HG02981 (cell line): ENCODE measurements at regions not wholly inside any gene's neighbourhood (a gene's known extent, or its start where the extent isn't known, plus 50 kb on each side); places are given as distances from the start of the nearest gene placed in this dataset.

Experiments used
- ATAC-seq: cut with Tn5 transposase; IDR thresholded peaks from one replicate; pipeline ENCODE4 v1.9.1; 2021; ENCODE audit warnings: mild to moderate bottlenecking, moderate library complexity; ENCODE audit not compliant: unreplicated experiment

DNA sequence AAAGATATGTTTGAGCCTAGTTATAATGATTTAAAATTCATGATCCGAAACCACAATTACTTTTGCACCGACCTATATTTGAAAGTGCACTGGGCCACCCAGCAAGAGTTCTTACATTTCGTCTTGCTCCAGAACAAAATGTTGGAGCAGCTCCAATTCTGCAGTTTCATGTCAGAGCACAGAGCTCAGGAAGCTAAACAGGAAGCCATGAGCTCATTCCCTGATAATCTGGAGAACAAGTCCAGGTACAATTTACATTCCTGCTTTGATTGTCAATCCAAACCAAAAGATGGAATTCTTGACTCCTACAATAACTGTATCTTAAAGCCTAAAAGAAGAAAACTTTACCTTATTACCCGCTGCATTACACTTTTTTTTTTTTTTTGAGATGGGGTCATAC, 131.8 kb downstream of the KCTD12 start:
- ATAC-seq = no peak

DNA sequence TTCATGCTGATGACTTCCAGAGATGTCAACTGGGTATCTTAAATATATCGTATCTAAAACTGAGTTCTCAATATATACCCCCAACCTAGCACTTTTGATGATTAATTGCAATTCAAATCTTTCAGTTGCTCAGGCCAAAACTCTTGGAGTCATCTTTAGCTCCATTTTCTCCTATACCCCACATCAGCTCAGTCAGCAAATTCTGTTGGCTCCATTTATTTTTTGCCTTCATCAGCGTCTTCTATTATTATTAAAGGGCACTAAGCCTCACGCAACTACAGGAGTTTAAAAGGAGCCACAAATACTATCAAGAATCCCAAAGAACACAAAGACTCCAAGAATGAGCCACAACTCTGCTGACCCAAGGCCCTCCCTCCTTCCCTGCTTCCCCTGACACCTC, 134.9 kb downstream of the KCTD12 start:
- ATAC-seq = no peak

DNA sequence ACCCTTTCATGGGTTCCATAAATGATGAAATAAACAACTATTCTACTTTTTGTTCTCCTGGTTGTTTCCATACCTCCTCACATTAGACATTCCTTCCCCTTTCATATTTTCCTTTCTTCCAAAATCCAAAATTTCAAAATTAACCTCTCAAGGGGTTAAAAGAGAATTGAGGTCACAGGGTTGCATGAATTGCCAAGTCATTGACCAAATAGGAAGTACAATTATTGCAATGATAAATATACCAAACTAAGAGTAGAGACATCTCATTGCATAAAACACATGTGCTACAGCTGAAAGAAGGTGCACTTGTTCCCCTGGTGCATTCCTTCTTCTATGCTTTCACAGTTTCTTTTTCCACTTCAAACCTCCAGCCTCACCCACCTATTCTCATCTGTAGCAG, 136.1 kb downstream of the KCTD12 start:
- ATAC-seq = no peak

DNA sequence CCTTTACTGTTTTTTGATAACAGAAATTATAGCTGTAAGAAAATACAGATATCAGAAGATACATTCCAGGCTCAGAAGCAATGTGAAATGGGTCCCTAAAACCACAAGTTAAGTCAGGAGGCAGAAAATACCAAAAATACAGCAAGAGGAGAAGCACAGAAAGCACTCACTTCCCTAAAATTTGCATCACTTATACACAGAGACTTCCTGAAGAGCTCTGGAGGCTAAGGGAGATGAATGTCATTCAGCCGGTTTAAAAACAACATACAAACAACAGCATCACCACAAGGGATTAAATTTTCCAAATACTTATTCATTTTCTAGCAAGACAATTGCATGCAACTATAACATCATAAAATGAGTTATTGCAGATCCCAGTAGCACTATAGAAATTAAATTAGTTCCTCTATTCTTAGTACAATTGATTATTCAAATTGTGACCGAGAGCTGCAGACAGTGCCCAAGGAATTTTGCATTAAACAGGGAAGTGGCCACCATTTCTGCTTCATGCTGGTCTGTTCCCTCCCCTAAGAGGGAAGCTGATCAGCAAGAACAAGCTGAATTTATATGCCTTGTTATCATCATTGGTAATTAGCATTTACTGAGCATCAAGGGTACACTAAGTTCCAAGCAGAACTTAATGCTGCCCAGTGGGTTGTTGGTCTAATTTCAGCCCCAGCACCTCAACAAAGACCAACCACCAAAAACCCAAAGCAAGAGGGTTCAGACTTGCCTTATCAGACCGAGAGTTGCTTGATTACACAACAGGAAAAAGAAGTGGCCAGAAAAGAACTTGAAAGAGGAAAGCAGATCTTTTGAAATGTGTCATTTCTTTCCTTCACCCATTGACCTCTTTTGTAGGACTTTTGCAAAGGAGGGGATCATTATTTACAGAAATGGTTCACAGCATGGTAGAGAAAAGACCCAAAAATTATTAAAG, 140.7 kb downstream of the KCTD12 start:
- peak; percentile 80 for ATAC-seq

DNA sequence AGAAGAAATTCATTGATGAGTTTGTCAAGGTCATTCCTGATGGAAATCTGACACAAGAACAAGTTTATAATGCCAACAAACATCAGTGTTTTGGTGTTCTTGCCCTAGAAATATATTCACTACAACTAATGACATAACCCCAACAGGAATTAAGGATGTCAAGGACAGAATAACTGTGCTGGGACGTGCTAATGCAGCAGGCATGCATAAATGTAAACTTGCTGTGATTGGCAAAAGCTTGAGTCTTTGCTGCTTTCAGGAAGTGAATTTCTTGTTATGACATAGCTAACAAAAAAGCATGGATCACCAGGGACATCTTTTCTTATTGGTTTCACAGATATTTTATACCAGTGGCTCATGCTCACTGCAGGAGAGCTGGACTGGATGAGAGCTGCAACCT, 144.6 kb downstream of the KCTD12 start:
- ATAC-seq = no peak

DNA sequence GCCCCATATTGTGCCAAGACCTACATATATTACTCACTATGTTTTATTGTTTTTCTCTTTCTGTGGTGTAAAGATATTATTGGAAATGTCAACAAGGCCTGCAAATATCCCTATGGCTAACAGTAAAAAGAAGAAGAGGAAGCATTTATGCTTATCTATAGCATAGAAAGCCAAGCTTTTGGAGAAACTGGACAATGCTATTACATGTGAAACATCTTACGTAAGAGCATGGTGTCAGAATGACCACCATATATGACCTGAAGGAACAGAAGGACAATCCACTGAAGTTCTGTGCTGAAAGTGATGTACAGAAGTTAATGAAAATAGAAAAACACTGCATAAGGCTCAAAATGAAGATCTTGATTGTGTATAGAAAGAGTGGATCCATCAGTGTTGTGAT, 145.2 kb downstream of the KCTD12 start:
- no peak for ATAC-seq

DNA sequence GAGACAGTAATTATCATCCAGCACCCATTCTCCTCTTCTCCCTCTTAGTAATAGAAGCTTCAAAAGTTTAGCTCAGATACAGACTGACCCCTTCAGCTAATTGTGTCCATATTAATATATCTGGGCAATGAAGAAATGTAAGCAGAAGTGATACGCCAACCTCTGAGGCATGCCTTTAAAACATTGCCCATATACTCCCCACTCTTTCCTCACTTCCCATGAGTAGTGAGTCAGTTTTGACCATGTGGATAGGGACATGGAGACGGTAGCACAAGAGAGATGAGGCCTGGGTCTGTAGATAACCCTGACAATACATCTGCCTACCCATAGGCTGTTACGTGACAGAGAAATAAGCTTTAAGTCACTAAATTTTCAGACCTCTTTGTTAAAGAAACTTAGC, 147.6 kb downstream of the KCTD12 start:
- ATAC-seq = no peak

DNA sequence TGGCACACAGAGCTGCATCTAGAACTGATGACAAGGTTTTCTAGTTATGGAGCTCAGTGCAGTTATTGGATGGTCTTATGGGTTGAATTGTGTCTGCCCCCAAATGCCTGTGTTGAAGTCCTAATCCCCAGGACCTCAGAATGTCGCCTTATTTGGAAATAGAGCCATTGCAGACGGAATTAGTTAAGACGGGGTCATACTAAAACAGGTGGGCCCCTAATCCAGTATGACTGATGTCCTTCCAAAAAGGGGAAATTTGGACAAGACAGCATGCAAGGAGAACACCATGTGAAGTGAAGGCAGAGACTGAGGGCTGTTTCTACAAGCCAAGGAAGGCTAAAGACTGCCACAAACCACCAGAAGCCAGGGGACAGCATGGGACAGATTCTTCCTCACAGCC, 148.7 kb downstream of the KCTD12 start:
- no peak for ATAC-seq

DNA sequence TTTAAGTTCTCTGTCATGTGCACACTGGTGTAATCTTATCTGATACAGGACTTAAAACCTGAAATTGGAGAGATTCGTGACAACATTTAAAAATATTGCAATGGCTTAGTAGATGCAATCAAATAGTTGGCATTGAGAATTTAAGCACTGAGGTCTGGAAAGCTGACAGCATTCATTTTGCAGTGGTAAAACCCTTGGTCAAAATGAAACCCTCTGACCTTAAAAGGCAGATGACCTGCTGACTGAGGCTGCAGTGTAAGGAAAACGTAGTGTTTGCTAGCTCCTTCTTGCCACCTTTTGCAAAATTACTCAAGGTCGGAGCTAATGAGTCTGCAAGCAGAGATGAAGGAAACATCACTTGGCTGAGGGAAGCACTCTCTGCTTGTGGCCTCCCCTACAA, 150.6 kb downstream of the KCTD12 start:
- ATAC-seq = no peak

DNA sequence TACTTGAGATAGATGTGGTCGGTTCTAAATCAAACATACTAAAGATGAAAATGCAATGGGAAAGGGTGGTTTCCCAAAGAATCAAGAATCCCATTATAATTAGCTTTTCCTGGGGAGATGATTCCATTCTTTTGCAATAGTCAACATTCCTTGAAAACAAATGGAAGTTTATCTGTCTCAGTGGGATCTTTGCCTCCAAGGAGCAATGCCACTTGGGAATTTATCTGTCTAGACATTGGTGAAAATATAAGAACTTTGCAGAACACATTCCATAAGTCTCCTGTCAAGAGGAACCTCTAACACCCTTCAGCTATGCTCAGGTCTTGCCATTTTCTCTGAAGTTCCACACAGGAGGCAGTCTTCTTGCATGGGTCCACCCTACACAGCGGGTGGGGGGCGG, 152.5 kb downstream of the KCTD12 start:
- ATAC-seq = no peak

DNA sequence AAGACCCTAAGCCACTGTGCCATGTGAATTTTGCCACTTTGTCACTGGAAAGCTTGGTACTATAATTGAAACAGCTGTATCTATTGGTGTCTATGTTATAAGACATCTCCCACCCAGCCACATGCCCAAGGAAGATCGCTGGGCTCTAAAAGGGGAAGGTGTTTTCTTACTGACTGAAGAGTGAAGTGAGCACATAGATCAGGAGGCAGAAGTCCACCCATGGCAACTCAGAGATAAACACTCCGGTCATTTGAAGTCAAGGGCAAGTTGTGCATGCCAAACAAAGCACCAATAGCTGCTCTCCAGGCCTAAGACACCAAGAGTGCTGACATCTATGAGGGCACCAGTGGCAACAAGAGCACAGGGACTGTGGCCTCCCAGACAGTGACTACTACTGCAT, 153.8 kb downstream of the KCTD12 start:
- ATAC-seq = no peak

DNA sequence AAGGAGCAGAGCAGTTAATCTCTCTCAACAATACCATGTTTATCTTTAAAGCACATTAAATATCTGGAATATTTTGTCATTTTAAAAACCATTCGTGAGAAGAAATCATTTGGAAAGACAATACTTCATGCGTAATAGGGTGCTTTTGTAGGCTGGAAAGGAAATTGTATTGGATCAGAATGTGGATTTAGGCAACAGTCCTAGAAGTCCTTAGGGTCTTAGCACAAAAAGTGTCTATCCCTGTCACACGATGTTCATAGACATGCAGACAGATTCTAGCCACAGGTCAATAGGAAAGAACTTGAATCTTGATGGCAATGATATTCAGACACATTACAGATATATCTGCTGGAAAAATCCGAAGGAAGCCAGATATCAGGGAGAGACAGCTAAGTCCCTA, 156.0 kb downstream of the KCTD12 start:
- no peak for ATAC-seq

DNA sequence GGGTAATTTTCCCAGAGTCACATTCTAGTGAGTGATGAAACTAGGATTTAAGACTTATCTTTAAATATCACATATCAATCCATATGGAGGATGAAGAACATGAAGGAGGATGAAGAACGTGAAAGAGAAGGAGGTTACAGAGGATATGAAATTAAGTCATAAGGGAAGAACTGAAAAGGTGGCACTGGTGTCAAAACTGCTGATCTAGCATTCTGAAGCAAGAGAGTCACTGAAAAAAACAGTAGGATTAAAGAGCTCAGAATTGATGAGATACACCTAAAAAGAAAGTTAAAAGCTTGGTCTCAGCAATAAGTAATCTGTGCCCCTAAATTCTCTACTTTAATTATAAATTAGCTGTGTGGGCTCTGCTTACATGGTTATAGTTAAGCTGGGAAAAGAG, 156.5 kb downstream of the KCTD12 start:
- no peak for ATAC-seq

DNA sequence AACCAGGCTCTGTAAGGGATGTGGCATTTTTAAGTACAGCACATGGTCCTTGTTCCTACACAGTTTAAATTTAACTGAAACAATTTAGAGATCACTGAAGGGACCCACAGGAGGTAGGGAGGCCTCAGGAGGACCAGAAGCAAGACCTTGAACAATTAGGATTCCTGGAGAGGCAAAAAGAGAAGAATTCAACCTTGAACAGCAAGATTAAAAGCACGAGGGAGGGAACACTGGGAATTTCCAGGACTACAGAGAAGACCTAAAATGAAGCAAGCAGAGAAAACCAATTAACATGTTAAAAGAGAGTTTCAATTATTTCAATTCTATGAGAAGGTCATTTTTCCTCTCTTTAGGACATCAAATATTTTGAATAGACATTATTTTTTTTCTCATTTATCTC, 160.3 kb downstream of the KCTD12 start:
- ATAC-seq = no peak

DNA sequence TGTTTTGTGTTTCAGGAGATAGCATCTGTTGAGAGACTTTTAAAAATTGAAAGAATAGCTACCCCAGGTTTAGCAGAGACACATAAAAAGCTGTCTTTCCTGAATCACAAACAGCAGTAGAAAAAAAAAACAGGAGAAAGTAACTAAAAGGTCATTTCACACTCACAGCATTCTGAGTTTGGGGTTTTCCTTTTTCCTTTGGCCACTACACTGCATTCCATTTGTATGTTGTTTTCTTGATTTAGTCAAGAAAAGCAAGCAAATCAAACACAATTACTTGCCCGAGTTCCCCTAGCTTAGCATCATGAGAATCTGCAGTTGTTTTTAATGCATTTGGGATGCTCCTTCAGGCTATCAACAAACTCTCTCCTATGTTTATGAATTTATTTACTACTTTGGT, 161.0 kb downstream of the KCTD12 start:
- ATAC-seq = no peak

DNA sequence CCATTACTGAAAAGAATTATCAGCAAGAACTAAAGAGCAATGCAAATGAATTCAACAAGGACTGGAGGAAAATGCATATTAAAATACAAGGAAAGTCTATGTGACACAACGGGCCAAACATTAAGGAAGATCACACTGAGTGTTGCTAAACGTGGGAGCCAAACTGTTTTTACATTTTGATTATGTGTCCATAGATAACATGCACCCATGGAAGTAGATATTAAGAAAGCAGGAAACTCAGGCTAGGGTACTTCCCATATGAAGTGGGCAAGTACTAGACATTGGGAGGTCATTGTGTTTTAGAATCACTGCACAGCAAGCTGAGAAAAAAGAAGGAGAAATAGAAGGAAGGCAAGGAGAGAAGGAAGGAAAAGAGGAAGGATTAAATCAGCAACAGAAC, 161.8 kb downstream of the KCTD12 start:
- ATAC-seq = no peak

DNA sequence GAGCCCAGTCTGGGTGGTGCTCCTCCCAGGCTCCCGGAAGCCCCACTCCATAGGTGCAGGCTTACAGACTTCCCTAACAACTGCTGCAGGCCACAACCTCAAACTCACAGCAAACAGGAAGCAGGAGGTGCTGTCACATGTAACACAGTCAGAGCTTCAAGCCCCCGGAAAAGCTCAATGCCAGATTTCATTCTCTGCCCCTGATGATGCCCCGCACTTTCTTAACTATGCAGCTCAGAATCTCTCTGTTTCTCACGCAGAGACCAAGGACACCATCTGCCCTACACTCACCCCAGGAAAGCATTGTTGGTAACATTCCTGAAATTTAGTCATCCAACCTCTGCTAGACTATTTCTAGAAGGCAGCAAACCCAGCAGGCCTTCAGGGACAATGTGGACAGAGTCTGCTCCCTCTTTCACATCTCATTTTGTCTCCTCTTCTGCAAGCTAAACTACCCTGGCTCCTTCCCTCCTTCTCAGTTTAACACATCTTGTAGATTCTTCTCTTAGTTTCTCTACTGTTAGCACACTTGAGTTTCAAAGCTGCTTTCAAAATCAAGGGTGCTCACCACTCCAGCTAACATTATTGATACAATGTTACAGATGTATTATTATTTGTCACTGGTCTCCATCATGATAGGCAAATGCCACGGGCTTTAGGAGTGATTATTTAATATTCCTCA, 162.5 kb downstream of the KCTD12 start:
- no peak for ATAC-seq

DNA sequence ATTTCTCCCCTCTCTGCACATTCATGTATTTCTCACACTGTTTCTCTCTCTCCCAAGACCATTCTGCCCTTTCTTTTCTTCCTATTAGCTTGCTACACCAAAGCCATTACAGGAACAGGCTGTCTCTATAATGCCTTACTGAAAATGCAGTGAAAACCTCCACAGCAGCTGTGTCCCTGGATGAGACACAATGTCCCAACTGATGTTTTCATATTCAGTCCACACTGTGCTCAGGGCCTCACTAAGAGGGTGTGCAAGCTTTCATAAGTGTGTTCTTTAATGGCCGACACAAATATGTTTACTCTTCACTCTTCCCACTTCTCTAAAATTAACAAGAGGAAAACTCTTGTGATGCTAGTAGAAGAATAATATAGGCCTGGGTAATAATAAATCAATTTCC, 163.4 kb downstream of the KCTD12 start:
- ATAC-seq = no peak

DNA sequence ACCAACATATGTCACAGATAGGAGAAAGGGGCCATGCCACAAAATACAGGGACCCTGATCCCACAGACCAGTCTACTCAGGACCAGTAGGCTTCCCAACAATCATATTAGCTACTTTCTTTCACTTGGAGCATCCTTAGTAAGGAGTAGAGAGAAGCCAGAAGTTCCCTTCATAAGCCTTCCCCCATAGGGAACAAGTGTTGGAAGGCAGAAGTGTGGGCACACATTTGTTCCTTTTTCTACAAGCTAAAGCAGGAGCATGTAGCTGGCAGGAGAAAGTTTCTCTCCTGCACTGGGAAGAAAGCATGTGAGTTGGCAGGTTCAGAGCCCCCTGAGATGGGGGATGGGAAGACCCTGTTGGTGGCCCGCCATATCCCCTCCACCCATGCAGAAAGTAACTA, 165.4 kb downstream of the KCTD12 start:
- ATAC-seq = no peak

DNA sequence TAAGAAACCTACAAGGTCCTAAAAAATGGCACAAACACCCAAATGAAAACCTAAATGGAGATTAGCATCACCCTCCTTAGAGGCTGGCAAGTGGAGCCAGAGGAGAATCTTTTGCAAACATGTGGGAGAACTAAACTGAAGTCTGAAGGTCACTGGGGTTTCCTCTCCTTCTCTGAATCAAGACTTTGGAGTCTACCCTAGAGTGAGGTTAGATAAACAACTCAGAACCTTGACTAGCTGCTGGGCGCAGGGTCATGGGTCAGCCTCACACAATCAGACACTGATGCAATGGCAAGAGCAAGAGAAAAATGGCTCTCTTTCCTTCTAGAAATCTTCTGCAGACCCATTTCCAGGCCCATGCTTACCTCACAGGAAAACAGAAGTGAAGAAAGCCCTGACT, 165.8 kb downstream of the KCTD12 start:
- no peak for ATAC-seq

DNA sequence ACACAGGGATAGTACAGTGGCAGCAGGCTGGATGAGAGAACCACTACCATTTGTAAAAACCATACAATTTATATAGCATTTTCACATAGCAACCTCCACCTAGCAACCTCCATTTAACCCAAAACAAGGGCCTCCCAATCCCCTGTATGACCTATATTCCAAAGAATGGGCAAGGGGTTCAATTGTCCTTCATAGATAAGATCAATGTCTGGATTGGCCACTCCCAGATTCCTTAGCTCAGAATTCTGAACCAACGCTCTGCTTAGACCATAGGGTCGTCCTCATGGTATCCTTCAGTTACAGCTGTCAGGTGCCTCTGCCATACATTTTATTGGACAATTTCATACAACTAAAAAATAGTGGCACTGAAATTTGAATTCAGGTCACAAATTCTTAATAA, 166.2 kb downstream of the KCTD12 start:
- no peak for ATAC-seq

DNA sequence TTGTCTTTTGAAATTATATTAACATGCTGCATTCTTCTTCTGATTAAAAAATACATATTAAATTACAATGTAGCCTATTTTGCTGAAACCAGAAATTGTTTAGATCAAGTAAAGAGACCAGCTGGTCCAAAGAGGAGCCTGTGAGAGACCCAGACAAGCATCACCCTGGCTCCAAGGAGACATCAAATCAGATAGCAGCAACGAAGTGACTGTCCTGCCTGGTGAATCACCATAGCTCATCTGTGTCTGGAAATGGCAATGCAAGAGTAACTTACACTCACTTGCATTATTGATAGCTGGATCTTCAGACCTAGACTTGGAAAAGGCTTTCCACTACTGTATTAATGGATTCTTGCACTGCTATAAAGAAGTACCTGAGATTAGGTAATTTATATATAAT, 169.1 kb downstream of the KCTD12 start:
- no peak for ATAC-seq
